ENCODE measurements at regions not wholly inside any gene's neighbourhood (a gene's known extent, or its start where the extent isn't known, plus 50 kb on each side); places are given as distances from the start of the nearest gene placed in this dataset.

DNA sequence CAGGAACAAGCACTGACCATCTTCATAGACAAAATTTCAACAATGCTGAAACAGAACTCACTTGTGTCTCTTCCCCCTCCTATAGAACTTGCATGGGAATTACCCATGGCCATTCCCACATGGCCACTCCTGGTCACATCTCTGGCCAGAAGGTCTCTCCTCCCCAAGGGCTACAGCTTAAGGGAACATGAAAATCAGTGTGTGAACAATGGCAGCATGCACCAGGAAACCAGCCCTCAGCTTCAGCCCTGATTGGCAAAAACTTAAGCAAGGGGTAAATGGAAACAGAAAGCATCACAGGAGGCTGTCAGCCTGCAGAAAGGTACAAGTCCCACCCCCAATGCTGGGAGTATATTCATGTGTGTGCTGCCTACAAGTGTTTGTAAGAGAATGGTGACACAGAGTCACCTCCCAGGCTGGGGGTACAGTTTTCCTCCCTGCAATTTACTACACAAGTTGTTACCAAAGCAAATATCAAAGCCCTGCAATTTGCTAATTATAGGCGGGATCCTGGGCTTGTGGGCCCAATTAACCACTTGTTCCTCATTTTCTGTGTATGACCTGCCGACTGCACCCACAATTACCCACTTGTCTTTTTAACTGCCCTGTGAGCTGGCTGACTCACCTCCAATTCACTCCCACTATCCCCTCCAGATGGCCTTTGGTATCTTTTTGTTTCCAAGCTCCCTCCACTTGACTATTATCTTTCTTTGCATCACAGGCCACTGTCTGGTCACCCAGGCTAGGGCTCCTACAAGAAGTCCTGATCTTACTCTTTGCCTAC is 84.4 kb upstream of the HES1 start:
- TF ChIP-seq, protein P1, sequence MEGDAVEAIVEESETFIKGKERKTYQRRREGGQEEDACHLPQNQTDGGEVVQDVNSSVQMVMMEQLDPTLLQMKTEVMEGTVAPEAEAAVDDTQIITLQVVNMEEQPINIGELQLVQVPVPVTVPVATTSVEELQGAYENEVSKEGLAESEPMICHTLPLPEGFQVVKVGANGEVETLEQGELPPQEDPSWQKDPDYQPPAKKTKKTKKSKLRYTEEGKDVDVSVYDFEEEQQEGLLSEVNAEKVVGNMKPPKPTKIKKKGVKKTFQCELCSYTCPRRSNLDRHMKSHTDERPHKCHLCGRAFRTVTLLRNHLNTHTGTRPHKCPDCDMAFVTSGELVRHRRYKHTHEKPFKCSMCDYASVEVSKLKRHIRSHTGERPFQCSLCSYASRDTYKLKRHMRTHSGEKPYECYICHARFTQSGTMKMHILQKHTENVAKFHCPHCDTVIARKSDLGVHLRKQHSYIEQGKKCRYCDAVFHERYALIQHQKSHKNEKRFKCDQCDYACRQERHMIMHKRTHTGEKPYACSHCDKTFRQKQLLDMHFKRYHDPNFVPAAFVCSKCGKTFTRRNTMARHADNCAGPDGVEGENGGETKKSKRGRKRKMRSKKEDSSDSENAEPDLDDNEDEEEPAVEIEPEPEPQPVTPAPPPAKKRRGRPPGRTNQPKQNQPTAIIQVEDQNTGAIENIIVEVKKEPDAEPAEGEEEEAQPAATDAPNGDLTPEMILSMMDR (conservative IDR thresholded peaks at IDR 0.05; ENCODE audit: low read length), result no peak
- no peak for TF ChIP-seq EZH2phosphoT487 (IDR thresholded peaks at IDR 0.05; ENCODE audit: borderline replicate concordance)
